ENCODE measurements at regions not wholly inside any gene's neighbourhood (a gene's known extent, or its start where the extent isn't known, plus 50 kb on each side); places are given as distances from the start of the nearest gene placed in this dataset.

- TF ChIP-seq CTCF (IDR thresholded peaks at IDR 0.05; ENCODE audit: low read depth, low read length, missing input control) = no peak
- TF ChIP-seq REST (IDR thresholded peaks at IDR 0.05) = no peak
- TF ChIP-seq YY1 (IDR thresholded peaks at IDR 0.05) = no peak
- TF ChIP-seq JUND (IDR thresholded peaks at IDR 0.05) = no peak
- TF ChIP-seq FOXA2 (IDR thresholded peaks at IDR 0.05) = no peak
- no peak for TF ChIP-seq RAD21 (IDR thresholded peaks at IDR 0.05)
- TF ChIP-seq HNF4A (conservative IDR thresholded peaks at IDR 0.05) = no peak
- no peak for TF ChIP-seq TAF1 (conservative IDR thresholded peaks at IDR 0.05)
- no peak for TF ChIP-seq MAX (IDR thresholded peaks at IDR 0.05)
- no peak for TF ChIP-seq ATF3 (IDR thresholded peaks at IDR 0.05)
- TF ChIP-seq FOXA1 (IDR thresholded peaks at IDR 0.05) = no peak
- no peak for TF ChIP-seq GABPA (IDR thresholded peaks at IDR 0.05 in 1 of 2, conservative IDR thresholded peaks at IDR 0.05 in 1 of 2)
- TF ChIP-seq SP1 (IDR thresholded peaks at IDR 0.05) = no peak
Observed at GRCh38 chr4:132694775-132695174, 454.3 kb upstream of the PCDH10 start.

All from liver (tissue), 3 donors.